HG02884 (cell line): ENCODE measurements at regions not wholly inside any gene's neighbourhood (a gene's known extent, or its start where the extent isn't known, plus 50 kb on each side); places are given as distances from the start of the nearest gene placed in this dataset.

Experiments used
- ATAC-seq: cut with Tn5 transposase; IDR thresholded peaks from one replicate; pipeline ENCODE4 v1.9.1; 2021; ENCODE audit warnings: mild to moderate bottlenecking, moderate library complexity; ENCODE audit not compliant: unreplicated experiment

DNA sequence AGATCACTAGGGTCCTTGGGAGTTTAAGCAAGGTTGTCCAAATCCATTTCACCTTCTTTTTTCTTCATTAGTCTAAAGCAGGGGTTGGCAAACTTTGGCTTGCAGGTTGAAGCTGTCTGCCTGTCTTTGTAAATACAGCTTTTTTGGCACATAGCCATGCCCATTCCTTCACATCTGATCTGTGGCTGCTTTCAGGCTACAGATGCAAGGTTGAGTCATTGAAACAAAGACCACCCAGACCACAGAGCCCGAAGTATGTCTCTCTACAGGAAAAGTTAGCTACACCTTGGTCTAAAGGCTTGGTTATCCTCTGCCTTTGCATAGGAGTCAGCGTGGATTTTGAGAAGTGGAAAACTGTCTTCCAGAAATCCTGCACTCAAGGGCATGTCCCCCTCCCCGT is 238.1 kb upstream of the STS start:
- no peak for ATAC-seq

DNA sequence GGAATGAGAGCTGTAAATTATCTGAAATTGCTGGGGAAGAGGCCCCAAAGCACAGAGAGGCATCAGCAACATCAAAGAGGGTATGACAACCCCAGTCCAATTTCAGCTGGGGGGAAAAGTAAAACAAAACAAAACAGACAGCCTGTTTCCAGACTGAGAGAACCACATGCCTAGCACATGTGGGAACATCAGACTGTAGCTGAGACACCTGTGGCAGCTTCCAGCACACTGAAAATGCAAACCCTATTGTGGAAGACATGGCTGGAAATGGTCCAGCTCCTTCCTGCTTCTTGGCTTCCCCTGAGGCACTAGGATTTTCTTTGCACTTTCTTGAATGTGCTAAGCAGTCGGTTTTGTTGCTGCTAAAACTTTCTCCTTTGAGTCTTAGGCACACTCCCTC is 240.9 kb upstream of the STS start:
- ATAC-seq = no peak

DNA sequence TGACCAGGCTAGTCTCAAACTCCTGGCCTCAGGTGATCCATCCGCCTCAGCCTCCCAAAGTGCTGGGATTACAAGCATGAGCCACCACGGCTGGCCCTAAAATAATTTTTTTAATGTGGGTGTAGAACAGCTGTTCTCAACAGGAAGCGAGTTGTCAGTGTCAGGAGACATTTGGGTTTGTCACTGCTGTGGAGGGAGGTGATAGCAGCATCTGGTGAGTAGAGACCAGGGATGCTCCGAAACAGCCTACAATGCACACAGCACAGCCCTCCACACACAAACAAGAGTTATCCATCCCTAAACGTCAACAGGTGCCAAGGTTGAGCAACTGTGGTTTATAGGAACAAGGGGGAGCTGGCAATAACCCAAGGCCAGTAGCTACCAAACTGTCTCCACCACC is 243.4 kb upstream of the STS start:
- no peak for ATAC-seq

DNA sequence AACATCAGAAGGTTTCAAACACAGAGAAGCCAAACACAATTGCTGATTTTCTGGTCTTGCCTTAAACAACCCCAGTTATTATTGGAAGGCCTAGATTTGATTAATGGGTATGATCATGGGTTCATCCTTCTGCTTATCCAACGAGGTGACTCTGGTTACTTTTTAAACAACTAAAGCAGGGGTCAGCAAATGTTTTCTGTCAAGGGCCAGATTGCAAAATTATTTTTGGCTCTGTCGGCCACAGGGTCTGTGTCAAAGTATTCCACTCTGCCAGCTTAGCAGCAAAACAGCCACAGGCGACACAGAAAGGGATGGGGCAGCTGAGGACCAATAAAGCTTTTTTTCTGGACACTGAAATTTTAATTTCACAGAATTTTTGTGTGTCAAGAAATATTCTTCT is 249.1 kb upstream of the STS start:
- ATAC-seq = no peak

DNA sequence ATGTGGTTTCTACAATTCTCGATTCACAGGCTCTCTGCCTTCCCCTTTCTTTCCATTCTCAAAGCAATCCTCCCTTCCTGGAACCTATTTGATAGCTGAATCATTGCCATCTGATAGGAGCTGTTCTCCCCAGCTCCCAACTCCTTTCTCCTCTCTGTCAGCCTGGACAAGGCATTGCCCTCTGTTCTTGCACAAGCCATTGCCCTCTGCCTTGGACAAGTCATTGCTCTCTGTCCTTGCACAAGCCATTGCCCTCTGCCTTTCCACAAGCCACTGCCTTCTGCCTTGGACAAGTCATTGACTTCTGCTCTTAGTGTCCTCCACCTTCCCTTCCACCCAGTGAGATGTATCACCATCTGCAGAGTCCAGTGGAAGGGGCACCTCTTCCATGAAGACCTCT is 256.1 kb upstream of the STS start:
- ATAC-seq = no peak

DNA sequence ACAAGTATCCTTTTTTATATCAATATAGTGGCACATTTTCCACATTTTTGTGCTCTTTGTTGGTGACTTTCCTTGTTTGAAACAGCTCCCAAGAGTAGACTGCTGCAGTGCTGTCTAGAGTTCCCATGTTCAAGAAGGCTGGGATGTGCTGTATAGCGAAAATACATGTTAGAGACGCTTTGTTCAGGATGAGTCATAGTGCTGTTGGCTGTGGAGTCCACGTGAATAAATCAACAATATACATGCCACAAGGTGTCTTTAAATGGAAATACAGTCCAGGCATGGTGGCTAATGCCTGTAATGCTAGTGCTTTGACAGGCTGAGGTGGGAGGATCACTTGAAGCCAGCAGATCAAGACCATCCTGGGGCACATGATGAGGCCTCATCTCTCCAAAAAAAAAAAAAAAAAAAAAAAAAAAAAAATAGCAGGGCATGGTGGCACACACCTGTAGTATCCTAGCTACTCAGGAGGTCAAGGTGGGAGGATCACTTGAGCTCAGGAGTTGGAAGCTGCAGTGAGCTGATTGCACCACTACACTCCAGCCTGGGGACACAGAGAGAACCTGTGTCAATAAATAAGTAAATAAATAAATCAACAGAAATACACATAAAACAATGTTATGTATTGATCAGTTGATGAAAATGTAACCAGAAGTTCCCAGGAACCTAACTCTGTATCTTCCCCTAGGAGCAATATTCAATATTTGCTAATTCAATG is 256.8 kb upstream of the STS start:
- no peak for ATAC-seq

DNA sequence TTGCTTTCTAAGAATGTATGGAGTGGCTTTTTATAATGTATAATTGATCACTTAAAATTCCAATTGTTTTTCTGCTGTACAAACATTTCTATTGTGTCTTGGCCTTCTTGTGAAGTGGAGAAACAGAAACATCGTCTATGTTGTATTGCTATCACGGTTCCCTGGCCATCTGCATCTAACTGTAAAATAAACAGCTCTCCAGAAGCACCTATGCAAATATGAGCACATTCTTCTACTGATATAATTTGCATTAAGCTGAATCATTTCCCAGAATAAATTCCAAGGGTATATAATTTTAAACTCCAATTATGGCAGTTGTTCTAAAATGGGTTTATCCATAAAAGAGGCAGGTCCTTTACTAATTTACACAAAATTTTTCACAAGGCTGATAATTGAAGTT is 261.6 kb upstream of the STS start:
- ATAC-seq = no peak

DNA sequence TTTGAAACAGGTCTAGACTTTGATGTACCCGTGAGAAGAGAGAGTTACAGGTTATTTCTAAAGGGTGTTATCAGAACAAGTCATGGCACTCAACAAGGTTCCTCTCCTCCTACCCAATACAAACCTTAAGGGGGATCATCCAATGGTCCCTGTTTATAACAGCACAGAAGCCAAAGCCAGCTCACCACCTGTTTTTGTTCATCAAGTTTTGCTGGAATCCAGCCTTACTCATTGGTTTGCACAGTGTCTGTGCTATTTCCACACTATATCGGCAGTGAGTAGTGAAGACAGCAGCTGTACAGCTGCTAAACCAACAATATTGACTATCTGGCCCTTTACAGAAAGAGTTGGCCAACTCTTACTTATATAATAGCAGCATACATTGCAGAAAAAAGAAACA is 262.1 kb upstream of the STS start:
- ATAC-seq = no peak

DNA sequence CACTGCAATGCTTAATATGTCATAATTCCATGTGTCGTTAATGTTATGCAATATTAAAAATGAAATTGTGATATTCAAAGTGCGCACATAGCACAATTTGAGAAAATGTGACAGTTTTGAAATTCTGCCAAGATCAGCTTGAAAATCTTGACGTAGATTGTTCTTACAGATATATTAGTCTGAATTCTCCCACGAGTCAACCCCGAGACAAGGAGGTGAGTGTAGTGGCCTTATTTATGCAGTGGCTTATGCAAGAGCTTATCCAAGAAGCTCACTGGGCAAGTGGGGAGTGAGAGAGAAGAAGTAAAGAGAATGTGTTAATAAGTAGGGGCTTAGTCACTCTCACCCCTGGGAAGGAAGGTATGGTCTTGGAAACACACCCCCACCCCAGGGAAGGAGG is 286.1 kb upstream of the STS start:
- no peak for ATAC-seq

DNA sequence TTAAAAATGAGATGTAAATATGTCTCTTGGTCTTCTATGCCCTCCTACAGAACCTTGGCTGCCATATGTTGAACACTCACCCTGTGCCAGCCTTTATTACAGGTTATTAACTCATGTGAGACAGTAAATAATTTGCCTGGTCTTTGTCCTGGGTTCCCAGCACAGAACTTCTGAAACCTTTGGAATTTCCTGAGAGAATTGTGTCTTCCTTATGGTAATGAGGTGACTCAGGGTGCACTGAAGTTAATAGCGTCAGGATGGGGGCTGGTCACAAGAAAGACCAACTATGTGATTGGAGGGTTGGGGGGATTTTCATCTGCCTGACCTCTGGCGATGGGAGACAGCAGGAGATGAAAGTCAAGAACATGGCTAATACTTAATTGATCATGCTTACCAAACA is 289.8 kb upstream of the STS start:
- no peak for ATAC-seq

DNA sequence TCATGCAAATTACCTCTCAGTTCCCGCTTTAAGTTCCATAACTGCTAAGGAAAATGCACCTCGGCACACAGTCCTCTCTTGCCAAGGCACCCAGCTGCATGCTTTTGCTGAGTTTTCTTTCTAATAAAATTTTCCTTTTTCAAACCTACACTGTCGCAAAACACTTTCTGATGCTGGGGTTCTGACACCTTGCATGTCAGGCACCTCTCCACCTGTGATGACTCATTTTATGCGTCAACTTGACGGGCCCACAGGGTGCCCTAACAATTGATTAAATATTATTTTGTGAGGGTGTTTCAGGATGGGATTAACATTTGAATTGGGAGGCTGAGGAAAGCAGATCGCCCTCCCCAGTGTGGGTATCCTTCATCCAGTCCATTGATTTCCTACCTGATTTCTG is 291.0 kb upstream of the STS start:
- ATAC-seq = no peak

DNA sequence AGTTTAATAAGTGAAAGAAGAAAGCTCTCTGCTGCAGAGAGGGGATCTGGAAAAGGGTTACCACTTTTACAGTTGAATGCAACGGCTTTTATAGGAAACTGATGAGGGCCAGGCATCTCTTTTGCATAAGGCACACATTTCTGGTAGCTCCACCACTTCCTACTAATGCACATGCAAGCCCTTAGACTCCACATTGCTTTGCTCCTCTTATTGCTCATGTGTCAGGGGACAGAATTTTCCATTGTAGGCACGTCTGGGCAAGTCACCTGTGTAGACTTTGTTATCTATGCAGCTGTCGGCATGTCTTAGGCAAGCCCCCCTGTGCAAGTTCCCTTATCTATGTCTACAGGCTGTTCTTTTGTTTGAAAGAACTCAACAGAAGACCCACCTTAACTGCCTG is 294.6 kb upstream of the STS start:
- ATAC-seq = no peak

DNA sequence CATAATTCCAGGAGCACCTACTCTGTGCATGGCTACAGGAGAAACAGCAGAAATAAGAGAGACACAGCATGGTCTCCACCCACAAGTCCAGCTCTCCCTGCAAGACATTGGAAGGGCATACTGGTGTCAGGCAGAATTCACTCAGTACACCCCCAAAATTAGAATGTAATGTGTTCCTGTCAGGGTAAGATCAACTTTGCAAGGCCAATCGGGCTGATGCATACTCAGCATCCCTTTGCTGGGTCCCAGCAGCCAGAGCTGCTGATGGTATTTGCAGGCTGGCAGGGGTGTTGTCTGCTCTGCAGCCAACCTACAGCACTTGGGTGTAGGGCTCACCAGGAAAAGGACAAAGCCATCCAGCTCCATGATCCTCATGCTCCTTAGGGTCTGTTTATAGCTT is 295.4 kb upstream of the STS start:
- ATAC-seq = no peak

DNA sequence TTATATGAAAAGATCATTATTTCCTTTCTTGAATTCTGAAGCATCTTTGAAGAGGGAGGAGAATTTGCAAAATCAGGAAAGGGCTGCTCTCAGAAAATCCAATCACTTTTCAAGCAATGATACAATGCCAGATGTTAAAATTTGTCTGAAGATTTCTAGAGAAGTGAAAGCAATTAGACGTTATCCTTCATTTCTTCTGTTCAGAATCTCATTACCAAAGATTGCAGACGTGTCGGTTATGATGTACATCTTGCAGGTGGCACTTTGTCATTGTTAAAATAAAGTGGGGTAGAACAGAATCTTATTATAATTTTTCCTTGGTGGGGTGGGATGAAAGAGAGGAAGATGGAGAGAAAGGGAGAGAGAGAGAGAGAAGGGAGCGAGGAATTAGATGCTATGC is 296.4 kb upstream of the STS start:
- ATAC-seq = no peak

DNA sequence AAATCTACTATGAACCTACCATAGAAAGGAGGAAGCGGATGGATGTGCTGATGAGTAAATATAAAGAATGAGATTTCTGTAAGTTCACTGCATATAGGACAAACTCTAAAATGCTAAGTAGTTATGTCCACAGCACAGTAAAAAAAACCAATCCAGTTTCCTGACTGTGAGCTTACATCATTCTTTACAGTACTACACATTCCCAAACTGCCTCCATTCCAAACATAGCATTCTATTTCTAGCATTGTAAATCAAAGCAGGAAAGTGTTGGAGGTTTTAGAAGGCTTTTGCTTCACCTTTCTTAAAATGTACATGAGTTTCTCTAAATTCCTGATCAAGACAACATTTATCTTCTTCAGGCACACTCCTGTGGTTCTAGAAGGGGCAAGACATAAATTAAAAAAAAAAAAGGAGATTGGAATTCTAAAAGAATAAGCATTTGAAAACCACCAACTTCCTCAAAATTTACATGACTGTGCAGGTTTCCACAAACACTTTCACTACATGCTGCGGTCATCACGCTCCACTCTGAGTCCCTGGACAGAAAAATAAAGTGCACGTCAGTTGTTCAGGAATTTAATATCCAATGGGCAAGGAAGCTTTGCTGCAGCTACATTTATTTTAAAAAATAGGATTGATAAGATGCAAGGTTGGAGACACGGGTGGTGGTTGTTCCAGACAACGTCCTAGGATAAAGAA is 297.6 kb upstream of the STS start:
- ATAC-seq = no peak

DNA sequence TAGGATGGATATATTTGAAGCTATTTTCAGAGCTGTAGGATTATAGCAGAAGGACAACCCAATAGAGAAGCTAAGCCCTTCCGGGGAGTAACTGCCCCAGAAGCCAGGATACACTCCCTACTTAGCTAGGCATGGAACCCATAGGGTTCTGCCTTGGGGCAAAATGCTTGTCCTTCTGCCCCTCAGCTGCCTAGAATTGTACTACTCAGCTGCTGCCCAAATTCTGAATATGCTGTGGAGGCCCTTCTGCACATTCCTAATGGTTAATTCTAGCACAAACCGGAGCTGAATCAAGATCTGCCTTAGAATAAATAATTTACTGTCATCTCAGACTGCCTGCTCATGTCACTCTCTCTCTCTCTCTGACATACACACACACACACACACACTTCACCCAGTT is 297.7 kb upstream of the VCX3A start:
- no peak for ATAC-seq

DNA sequence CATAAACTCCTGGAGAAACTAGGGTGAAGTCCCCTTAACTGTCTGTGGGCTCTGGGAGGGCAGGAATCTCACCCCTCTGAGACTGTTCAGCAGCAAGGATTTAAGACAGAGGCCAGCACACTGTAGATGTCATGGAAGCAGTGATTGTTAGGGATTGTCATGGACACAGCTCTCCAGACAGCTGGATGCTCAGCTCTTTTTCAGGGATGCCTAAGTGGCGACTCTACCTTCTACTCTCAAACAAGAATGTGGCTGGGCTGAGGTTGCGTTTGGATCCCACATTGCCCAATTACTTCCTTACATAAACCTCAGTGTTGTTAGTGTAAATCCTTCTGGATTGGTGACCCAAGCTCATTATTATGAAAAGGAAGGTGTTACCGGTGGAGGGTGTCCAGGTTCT is 291.9 kb upstream of the VCX3A start:
- ATAC-seq = no peak

DNA sequence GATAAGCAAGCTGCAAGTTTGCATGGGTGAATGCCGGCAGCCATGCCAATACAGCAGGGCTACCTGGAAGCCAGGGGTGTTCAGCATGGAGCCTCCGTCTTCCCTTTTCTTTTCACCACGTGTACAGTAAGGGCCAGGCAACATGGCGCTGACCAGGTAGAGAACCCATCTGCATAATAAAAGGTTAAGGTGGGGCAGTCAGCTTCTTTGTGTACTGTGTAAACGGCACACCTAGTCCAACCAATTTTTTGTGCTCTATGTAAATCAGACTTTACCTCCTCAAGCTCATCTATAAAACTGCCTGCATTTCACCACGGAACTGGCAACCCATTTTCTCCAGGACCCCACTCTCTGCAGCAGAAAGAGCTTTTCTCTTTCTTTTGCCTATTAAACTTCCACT is 286.8 kb upstream of the VCX3A start:
- ATAC-seq = no peak

DNA sequence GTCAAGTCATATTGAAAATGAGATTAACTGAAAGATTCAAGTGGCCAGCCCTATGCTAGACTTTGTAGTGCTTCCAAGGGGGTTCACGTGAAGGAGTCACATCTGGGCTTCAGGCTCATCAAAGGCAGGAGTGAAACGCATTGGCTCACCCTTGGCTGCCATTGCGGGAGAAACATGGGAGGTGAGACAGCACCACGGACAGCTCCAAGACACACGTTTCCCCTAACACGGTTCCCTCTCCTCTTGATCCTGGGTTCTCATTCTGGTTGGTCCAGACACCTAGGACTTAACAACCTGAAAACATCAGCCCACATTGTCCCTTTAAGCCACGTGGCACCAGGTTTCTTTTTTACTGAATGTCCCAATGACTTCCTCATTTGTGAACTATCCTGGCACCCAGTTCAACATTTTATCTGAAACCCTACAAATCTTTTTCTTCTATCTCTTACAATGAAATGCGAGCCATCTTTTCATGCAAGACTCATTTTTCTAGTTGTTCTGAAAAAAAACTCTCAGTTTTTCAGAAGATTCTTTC is 279.0 kb upstream of the VCX3A start:
- ATAC-seq = no peak

DNA sequence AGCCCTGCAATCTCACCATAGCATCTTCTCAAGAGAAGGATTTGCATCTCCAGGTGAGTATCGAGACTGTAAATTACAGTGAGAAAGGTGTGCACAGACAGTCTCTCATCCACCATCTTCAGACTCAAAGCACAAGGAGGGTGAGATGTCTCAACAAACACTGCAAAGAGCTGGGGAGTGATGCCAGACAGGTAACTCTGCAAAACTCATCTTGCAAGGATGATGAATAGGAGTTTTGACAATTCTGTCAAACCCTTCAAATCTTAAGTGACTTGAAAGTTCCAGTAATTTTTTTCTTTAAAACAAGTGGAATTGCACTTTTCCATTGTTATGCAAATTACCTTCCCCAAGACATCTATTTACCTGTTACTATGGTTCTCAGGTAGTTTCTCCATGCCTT is 277.2 kb upstream of the VCX3A start:
- ATAC-seq = no peak

DNA sequence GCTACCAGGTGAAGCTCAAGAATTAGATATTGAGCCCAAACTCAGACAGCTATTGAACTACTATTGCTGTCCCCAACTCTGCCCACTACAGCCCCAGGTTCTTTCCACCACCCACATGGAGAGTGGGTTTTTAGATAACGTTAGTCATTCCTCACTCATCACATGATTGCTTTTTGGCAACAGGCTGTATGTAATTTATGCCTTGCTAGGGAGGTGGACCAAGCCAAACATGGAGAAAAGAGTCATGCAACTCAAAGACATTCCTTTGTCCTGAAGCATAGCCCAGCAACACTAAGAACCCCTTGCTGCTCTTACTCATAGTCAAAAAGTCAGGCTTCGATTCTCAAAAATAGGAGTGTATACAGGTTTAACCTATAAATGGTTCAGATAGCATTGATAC is 275.9 kb upstream of the VCX3A start:
- no peak for ATAC-seq

DNA sequence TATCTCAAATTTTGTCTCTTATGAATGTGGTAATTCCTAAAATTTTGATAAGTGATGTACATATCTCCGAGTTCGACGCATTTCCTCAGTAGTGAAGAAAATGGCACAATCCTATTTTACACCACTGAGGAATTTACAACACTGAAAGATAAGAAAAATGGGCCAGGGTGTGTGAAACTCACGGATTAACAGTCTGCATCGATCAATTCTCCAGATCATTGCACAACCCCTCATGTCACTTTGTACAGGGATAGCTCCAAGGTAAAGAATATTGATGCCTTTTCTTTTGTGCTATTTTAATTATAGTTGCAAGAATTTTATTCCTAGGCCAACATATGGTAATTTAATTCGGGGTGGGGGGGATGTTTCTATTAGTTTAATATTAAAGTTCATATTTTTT is 268.7 kb upstream of the VCX3A start:
- ATAC-seq = no peak

DNA sequence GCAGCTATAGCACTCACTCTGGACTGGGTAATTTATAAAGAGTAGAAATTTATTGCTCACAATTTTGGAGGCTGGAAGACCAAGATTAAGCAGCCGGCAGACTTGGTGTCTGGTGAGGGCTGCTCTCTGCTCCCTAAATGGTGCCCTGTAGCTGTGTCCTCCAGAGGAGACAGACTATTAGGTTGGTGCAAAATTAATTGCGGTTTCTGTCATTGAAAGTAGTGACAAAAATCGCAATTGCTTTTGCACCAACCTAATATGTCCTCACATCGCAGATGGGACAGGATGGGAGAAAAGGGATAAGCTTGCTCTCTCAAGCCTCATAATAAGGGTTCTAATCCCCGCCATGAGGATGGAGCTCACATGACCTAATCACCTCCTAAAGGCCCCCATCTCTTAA is 258.1 kb upstream of the VCX3A start:
- no peak for ATAC-seq
